IMR-90 (cell line): ENCODE measurements at regions not wholly inside any gene's neighbourhood (a gene's known extent, or its start where the extent isn't known, plus 50 kb on each side); places are given as distances from the start of the nearest gene placed in this dataset.

ENCODE experiments used
- ATAC-seq: fragments of 200-7000 bp; cut with Tn5 transposase; 2 replicates; pipeline ENCODE4 v1.9.1; 2020; ENCODE audit warnings: low read depth, mild to moderate bottlenecking, moderate library complexity
- BruUV-seq: library from RNA; stranded (reverse); fragments of 400-500 nt; replicated peaks from 2 replicates; lab custom pipeline; 2021; lab: Mats Ljungman, UMichigan
- CTCF ChIA-PET: fragments of 300-600 bp; formaldehyde crosslinking; extraction: SDS; loops from one replicate; lab custom pipeline; 2021; ENCODE audit warnings: antibody characterized with exemption; lab: Yijun Ruan, JAX
- POLR2A ChIA-PET: fragments of 300-600 bp; sonication (Branson Sonifier 250); formaldehyde crosslinking; loops from one replicate; lab custom pipeline; 2022; ENCODE audit warnings: antibody characterized with exemption; ENCODE audit not compliant: unreplicated experiment; lab: Charles Lee
- DNase-seq: peaks from one replicate; pipeline ENCODE4 v3.0.0; 2013
- H2AFZ ChIP-seq: replicated peaks from 2 replicates; pipeline ENCODE3; 2013; ENCODE audit warnings: low read length, mild to moderate bottlenecking; ENCODE audit not compliant: poor library complexity
- H2AK5ac ChIP-seq: 2 replicates; pipeline ENCODE4 v1.6.1; 2013; ENCODE audit warnings: low read depth, low read length, inconsistent platforms
- H2AK9ac ChIP-seq: replicated peaks from 2 replicates; pipeline ENCODE3; 2013; ENCODE audit warnings: mild to moderate bottlenecking, low read depth, low read length, moderate library complexity; ENCODE audit not compliant: poor library complexity
- H2BK120ac ChIP-seq: 2 replicates; pipeline ENCODE4 v1.6.1; 2013; ENCODE audit warnings: low read depth, low read length, inconsistent platforms
- H2BK15ac ChIP-seq: 3 replicates; pipeline ENCODE4 v1.6.1; 2013; ENCODE audit warnings: low read depth, low read length, inconsistent platforms
- H2BK20ac ChIP-seq: 2 replicates; pipeline ENCODE4 v1.6.1; 2013; ENCODE audit warnings: low read depth, mild to moderate bottlenecking, inconsistent platforms, low read length, moderate library complexity
- H2BK5ac ChIP-seq: 2 replicates; pipeline ENCODE4 v1.6.1; 2013; ENCODE audit warnings: mild to moderate bottlenecking, low read depth, low read length, inconsistent platforms; ENCODE audit not compliant: poor library complexity, severe bottlenecking
- H3K14ac ChIP-seq: replicated peaks from 2 replicates; pipeline ENCODE4 v1.6.1; 2013; ENCODE audit warnings: low read depth, low read length, inconsistent platforms
- H3K18ac ChIP-seq: 2 replicates; pipeline ENCODE4 v1.6.1; 2013; ENCODE audit warnings: low read depth, low read length, control low read depth
- H3K23ac ChIP-seq: 2 replicates; pipeline ENCODE4 v1.6.1; 2013; ENCODE audit warnings: low read depth, low read length, inconsistent platforms
- H3K27ac ChIP-seq: 2 replicates; pipeline ENCODE4 v1.5.1; 2013; ENCODE audit warnings: mild to moderate bottlenecking, control low read depth, low read length; ENCODE audit not compliant: insufficient read depth
- H3K27me3 ChIP-seq: 2 replicates; pipeline ENCODE4 v1.6.1; 2013; ENCODE audit warnings: low read length; ENCODE audit not compliant: control insufficient read depth, insufficient read depth
- H3K36me3 ChIP-seq: 2 replicates; pipeline ENCODE4 v1.6.1; 2013; ENCODE audit warnings: low read length, mixed read lengths; ENCODE audit not compliant: control insufficient read depth, insufficient read depth
- H3K4ac ChIP-seq: 2 replicates; pipeline ENCODE4 v1.6.1; 2013; ENCODE audit warnings: low read depth, low read length, inconsistent platforms
- H3K4me1 ChIP-seq: 2 replicates; pipeline ENCODE4 v1.6.1; 2013; ENCODE audit warnings: low read length, mixed read lengths; ENCODE audit not compliant: control insufficient read depth, insufficient read depth
- H3K4me2 ChIP-seq: 2 replicates; pipeline ENCODE4 v1.6.1; 2013; ENCODE audit warnings: low read depth, mild to moderate bottlenecking, control low read depth, low read length, moderate library complexity
- H3K4me3 ChIP-seq: 2 replicates; pipeline ENCODE4 v1.5.1; 2013; ENCODE audit warnings: low read depth, mild to moderate bottlenecking, control low read depth, low read length, moderate library complexity; ENCODE audit not compliant: insufficient read depth
- H3K56ac ChIP-seq: 2 replicates; pipeline ENCODE4 v1.6.1; 2013; ENCODE audit warnings: low read length, inconsistent platforms; ENCODE audit not compliant: insufficient read depth; ENCODE audit errors: extremely low read depth
- H3K79me1 ChIP-seq, 2 experiments: 2 replicates each; pipeline ENCODE4 v1.6.1; 2013; ENCODE audit warnings: low read length in 2 of 2, inconsistent platforms in 1 of 2, low read depth in 1 of 2
- H3K9ac ChIP-seq: 2 replicates; pipeline ENCODE4 v1.6.1; 2013; ENCODE audit warnings: low read depth, low read length, control low read depth
- H3K9me1 ChIP-seq: 2 replicates; pipeline ENCODE4 v1.6.1; 2013; ENCODE audit warnings: low read length, inconsistent platforms; ENCODE audit not compliant: insufficient read depth
- H3K9me3 ChIP-seq: 2 replicates; pipeline ENCODE4 v1.6.1; 2013; ENCODE audit warnings: low read length; ENCODE audit not compliant: control insufficient read depth, insufficient read depth
- H4K20me1 ChIP-seq: 2 replicates; pipeline ENCODE4 v1.6.1; 2013; ENCODE audit warnings: low read length, inconsistent platforms; ENCODE audit not compliant: insufficient read depth
- H4K5ac ChIP-seq: 2 replicates; pipeline ENCODE4 v1.6.1; 2013; ENCODE audit warnings: mild to moderate bottlenecking, low read depth, low read length, control low read depth
- H4K8ac ChIP-seq, 2 experiments: 2 replicates each; pipeline ENCODE4 v1.6.1; 2013; ENCODE audit warnings: low read depth in 2 of 2, low read length in 2 of 2, control low read depth in 1 of 2, inconsistent platforms in 1 of 2
- H4K91ac ChIP-seq: 2 replicates; pipeline ENCODE4 v1.6.1; 2013; ENCODE audit warnings: low read depth, low read length, inconsistent platforms; ENCODE audit not compliant: insufficient read depth
- BHLHE40 ChIP-seq: fragments of 150-350 bp; IDR thresholded peaks from 2 replicates; pipeline ENCODE4 v1.6.1; 2016; ENCODE audit warnings: mild to moderate bottlenecking, low read depth, low read length
- CEBPB ChIP-seq: IDR thresholded peaks from 2 replicates; pipeline ENCODE4 v1.6.1; 2012; ENCODE audit warnings: low read depth, low read length, improper control_type of control experiment
- CHD1 ChIP-seq: IDR thresholded peaks from 2 replicates; pipeline ENCODE4 v1.6.1; 2012; ENCODE audit warnings: low read depth, low read length, improper control_type of control experiment
- FOS ChIP-seq: fragments of 150-350 bp; IDR thresholded peaks from 2 replicates; pipeline ENCODE4 v1.6.1; 2016; ENCODE audit warnings: low read depth, low read length
- MXI1 ChIP-seq: IDR thresholded peaks from 2 replicates; pipeline ENCODE4 v1.6.1; 2012; ENCODE audit warnings: low read depth, mild to moderate bottlenecking, low read length, moderate library complexity, borderline replicate concordance
- POLR2A ChIP-seq: IDR thresholded peaks from 2 replicates; pipeline ENCODE4 v1.6.1; 2012; ENCODE audit warnings: mild to moderate bottlenecking, low read depth, low read length
- RAD21 ChIP-seq: IDR thresholded peaks from 2 replicates; pipeline ENCODE4 v1.6.1; 2012; ENCODE audit warnings: low read length, improper control_type of control experiment
- RCOR1 ChIP-seq: IDR thresholded peaks from 2 replicates; pipeline ENCODE4 v1.6.1; 2012; ENCODE audit warnings: mild to moderate bottlenecking, low read length, improper control_type of control experiment; ENCODE audit not compliant: insufficient replicate concordance
- RFX5 ChIP-seq: IDR thresholded peaks from 2 replicates; pipeline ENCODE4 v1.8.0; 2012; ENCODE audit warnings: low read depth, mild to moderate bottlenecking, low read length, moderate library complexity
- SMC3 ChIP-seq: fragments of 150-350 bp; IDR thresholded peaks from 2 replicates; pipeline ENCODE4 v1.6.1; 2016; ENCODE audit warnings: low read depth, mild to moderate bottlenecking, antibody characterized with exemption, low read length, moderate library complexity
- USF2 ChIP-seq: fragments of 150-350 bp; IDR thresholded peaks from 2 replicates; pipeline ENCODE4 v1.6.1; 2017; ENCODE audit warnings: mild to moderate bottlenecking, antibody characterized with exemption, low read length, low read depth
- WGBS, 2 experiments: methylation state at CpG; one replicate each; pipeline versions ENCODE4 v1.1.5 to v1.1.7; 2013; ENCODE audit warnings: missing lambda C conversion rate in 2 of 2; ENCODE audit not compliant: insufficient read length in 1 of 2; ENCODE audit errors: extremely low coverage in 2 of 2; 5-methylcytosine and 5-hydroxymethylcytosine counted together
- dilution Hi-C: fragments of 300-500 bp; cut with HindIII; formaldehyde crosslinking; loops from one replicate; pipeline ENCODE4 v1.14.3; 2018; ENCODE audit warnings: low sequenced_read_pairs; ENCODE audit not compliant: unreplicated experiment
- in situ Hi-C: fragments of 300-500 bp; cut with MboI; formaldehyde crosslinking; loops from 3 replicates; pipeline ENCODE4 v1.14.3; 2019; ENCODE audit warnings: low sequenced_read_pairs, inconsistent platforms, mixed read lengths
- intact Hi-C: fragments of 100-400 bp; cut with micrococcal nuclease; formaldehyde crosslinking; loops from 2 replicates; pipeline ENCODE4 v1.10.0; 2022
- TF ChIP-seq, protein P1 (sequence below): fragments of 150-350 bp; IDR thresholded peaks from 2 replicates; pipeline ENCODE4 v1.6.1; 2016; ENCODE audit warnings: low read depth, mild to moderate bottlenecking, low read length, moderate library complexity, borderline replicate concordance

- H4K91ac ChIP-seq, result peak overlapping the region; percentile 34; the same call in 1 of the 2 replicates
- H3K79me1 ChIP-seq, result peaks cover 0 to 14% of the 10 kb centered on the region in 2 experiments; a peak in 2 of 4 replicates
- H2BK120ac ChIP-seq, result peak overlapping the region; percentile 83
- H3K56ac ChIP-seq, result no peak overlapping the region
- no peak overlapping the region for H3K23ac ChIP-seq
- H2BK5ac ChIP-seq, result peak overlapping the region; percentile 92
- no peaks in the 10 kb centered on the region for H3K36me3 ChIP-seq
- no peak overlapping the region for H3K9ac ChIP-seq
- H3K14ac ChIP-seq, result peak overlapping the region; percentile 40; the same call in 1 of the 2 replicates
- H3K4me1 ChIP-seq, result peaks cover 10% of the 10 kb centered on the region
- peak overlapping the region; percentile 71 for H2AK5ac ChIP-seq
- H2BK20ac ChIP-seq, result peak overlapping the region; percentile 68; the same call in 1 of the 2 replicates
- in situ Hi-C loops, result no loop called here
- H4K5ac ChIP-seq, result no peak overlapping the region; the same call in 1 of the 2 replicates
- intact Hi-C loops, result no loop called here
- H2AFZ ChIP-seq, result no peak overlapping the region
- H4K8ac ChIP-seq, result peak overlapping the region in 1 of 2 experiments; percentile 61; a peak in 1 of 4 replicates
- DNase-seq, result peak; percentile 93
- no peak overlapping the region for H2BK15ac ChIP-seq
- WGBS, 2 experiments, result no CpG with 5 or more reads among the region's 5 CpGs
- 0 out of 2 replicates have a peak, but pooled peaks cover 2% of the 10 kb centered on the region for H3K9me1 ChIP-seq
- no peak overlapping the region for H3K4me3 ChIP-seq
- peak overlapping the region; percentile 61; the same call in 1 of the 2 replicates for H3K27ac ChIP-seq
- CTCF ChIA-PET, result interaction anchor here (0.6 kb wide), 1 partner anchor 31 kb away, joined by 3 read pairs; no protein-coding TSS in a partner anchor
- no peak overlapping the region for H3K4me2 ChIP-seq
- H3K18ac ChIP-seq, result peak overlapping the region; percentile 73; the same call in 1 of the 2 replicates
- POLR2A ChIA-PET, result no interaction called here
- no peak overlapping the region for H2AK9ac ChIP-seq
- no TSS peak for BruUV-seq
- peak overlapping the region; percentile 75; the same call in 1 of the 2 replicates for H3K4ac ChIP-seq
- H4K20me1 ChIP-seq, result no peaks in the 10 kb centered on the region
- ATAC-seq, result peak; percentile 91
- TF ChIP-seq MXI1, result no peak
- TF ChIP-seq, protein P1, sequence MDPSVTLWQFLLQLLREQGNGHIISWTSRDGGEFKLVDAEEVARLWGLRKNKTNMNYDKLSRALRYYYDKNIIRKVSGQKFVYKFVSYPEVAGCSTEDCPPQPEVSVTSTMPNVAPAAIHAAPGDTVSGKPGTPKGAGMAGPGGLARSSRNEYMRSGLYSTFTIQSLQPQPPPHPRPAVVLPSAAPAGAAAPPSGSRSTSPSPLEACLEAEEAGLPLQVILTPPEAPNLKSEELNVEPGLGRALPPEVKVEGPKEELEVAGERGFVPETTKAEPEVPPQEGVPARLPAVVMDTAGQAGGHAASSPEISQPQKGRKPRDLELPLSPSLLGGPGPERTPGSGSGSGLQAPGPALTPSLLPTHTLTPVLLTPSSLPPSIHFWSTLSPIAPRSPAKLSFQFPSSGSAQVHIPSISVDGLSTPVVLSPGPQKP, result no peak
- no peak for TF ChIP-seq SMC3
- no peak for TF ChIP-seq RFX5
- no peak for TF ChIP-seq CHD1
- TF ChIP-seq POLR2A, result no peak
- TF ChIP-seq BHLHE40, result peak; percentile 52
- TF ChIP-seq RAD21, result peak; percentile 21; the same call in 1 of the 2 replicates
- TF ChIP-seq RCOR1, result peak; percentile 44
- TF ChIP-seq FOS, result peak; percentile 71
- peak; percentile 76 for TF ChIP-seq CEBPB
- TF ChIP-seq USF2, result 0 out of 2 replicates have a peak, but pooled peaks have one; percentile 38
- dilution Hi-C loops, result no loop called here
- H3K27me3 ChIP-seq, result no peaks in the 10 kb centered on the region
- H3K9me3 ChIP-seq, result no peaks in the 10 kb centered on the region
These were observed 223.0 kb downstream of the AUH start for GRCh38 chr9:91138760-91139159.
